Stomach (tissue), 4 donors: ENCODE measurements at regions not wholly inside any gene's neighbourhood (a gene's known extent, or its start where the extent isn't known, plus 50 kb on each side); places are given as distances from the start of the nearest gene placed in this dataset.

ENCODE experiments used
- CTCF ChIP-seq, 7 experiments: fragments of 450-650 bp in 4 of 7; fragments of 200-600 bp in 3 of 7; sonication (generic) in 3 of 7; IDR thresholded peaks; one replicate each; pipeline ENCODE4 v1.5.1; 2016 to 2019; ENCODE audit warnings: antibody characterized with exemption in 7 of 7, control low read depth in 2 of 7, mild to moderate bottlenecking in 1 of 7
- EP300 ChIP-seq: sonication (generic); formaldehyde crosslinking; IDR thresholded peaks from one replicate; pipeline ENCODE4 v1.6.1; 2017; ENCODE audit warnings: antibody characterized with exemption
- POLR2A ChIP-seq, 4 donors: fragments of 450-650 bp; IDR thresholded peaks; one replicate each; pipeline ENCODE4 v1.6.1; 2016; ENCODE audit warnings: antibody characterized with exemption in 4 of 4, control low read depth in 2 of 4, mild to moderate bottlenecking in 1 of 4, moderate library complexity in 1 of 4
- POLR2AphosphoS5 ChIP-seq, 3 donors: sonication (generic); formaldehyde crosslinking; IDR thresholded peaks; one replicate each; pipeline ENCODE4 v1.6.1; 2016; ENCODE audit warnings: antibody characterized with exemption in 3 of 3

GRCh38 chr20:50371878-50372769 is 138.1 kb upstream of the PTPN1 start:
- TF ChIP-seq POLR2A (IDR thresholded peaks at IDR 0.05) (no peak), CTCF (IDR thresholded peaks at IDR 0.05) (no peak), POLR2AphosphoS5 (IDR thresholded peaks at IDR 0.05) (no peak), EP300 (no peak)
